ENCODE measurements at regions not wholly inside any gene's neighbourhood (a gene's known extent, or its start where the extent isn't known, plus 50 kb on each side); places are given as distances from the start of the nearest gene placed in this dataset.
A peak's percentile ranks its signal among the peaks of the same experiment; 100 is the strongest.

GRCh38 chr15:36498916-36499315, 80.5 kb upstream of the CDIN1 start:
- H3K4me3 ChIP-seq (replicated peaks; ENCODE audit: low read depth, low read length): no peak overlapping the region
- DNase-seq (ENCODE audit: extremely low read depth, insufficient read length): no peak
- TF ChIP-seq CTCF (IDR thresholded peaks at IDR 0.05; ENCODE audit: insufficient read depth, low read length, poor library complexity, severe bottlenecking): no peak
- no peaks in the 10 kb centered on the region for H3K36me3 ChIP-seq (ENCODE audit: control insufficient read depth, insufficient read depth, low read length)
- H3K27me3 ChIP-seq (replicated peaks; ENCODE audit: control insufficient read depth, insufficient read depth, low read length): no peaks in the 10 kb centered on the region

- no peaks in the 10 kb centered on the region for H3K36me3 ChIP-seq (ENCODE audit: control insufficient read depth, insufficient read depth, low read length)
- DNase-seq (ENCODE audit: extremely low read depth, insufficient read length): no peak
- no peaks in the 10 kb centered on the region for H3K27me3 ChIP-seq (replicated peaks; ENCODE audit: control insufficient read depth, insufficient read depth, low read length)
- H3K4me3 ChIP-seq (replicated peaks; ENCODE audit: low read depth, low read length): no peak overlapping the region
- TF ChIP-seq CTCF (IDR thresholded peaks at IDR 0.05; ENCODE audit: insufficient read depth, low read length, poor library complexity, severe bottlenecking): no peak
Measured at GRCh38 chr15:36499412-36500389, 79.7 kb upstream of the CDIN1 start.

GRCh38 chr15:36501063-36501678, 78.3 kb upstream of the CDIN1 start:
- peak; percentile 95 for TF ChIP-seq CTCF (IDR thresholded peaks at IDR 0.05; ENCODE audit: insufficient read depth, low read length, poor library complexity, severe bottlenecking)
- no peak for DNase-seq (ENCODE audit: extremely low read depth, insufficient read length)
- H3K4me3 ChIP-seq (replicated peaks; ENCODE audit: low read depth, low read length): no peak overlapping the region

GRCh38 chr15:36502509-36502908, 76.9 kb upstream of the CDIN1 start:
- H3K36me3 ChIP-seq (ENCODE audit: control insufficient read depth, insufficient read depth, low read length): no peaks in the 10 kb centered on the region
- H3K4me3 ChIP-seq (replicated peaks; ENCODE audit: low read depth, low read length): no peak overlapping the region
- TF ChIP-seq CTCF (IDR thresholded peaks at IDR 0.05; ENCODE audit: insufficient read depth, low read length, poor library complexity, severe bottlenecking): no peak
- DNase-seq (ENCODE audit: extremely low read depth, insufficient read length): no peak
- no peaks in the 10 kb centered on the region for H3K27me3 ChIP-seq (replicated peaks; ENCODE audit: control insufficient read depth, insufficient read depth, low read length)

More at GRCh38 chr15:36501063-36501678, 78.3 kb upstream of the CDIN1 start:
- no peaks in the 10 kb centered on the region for H3K27me3 ChIP-seq (replicated peaks; ENCODE audit: control insufficient read depth, insufficient read depth, low read length)
- H3K36me3 ChIP-seq (ENCODE audit: control insufficient read depth, insufficient read depth, low read length): no peaks in the 10 kb centered on the region

- no peak for DNase-seq (ENCODE audit: extremely low read depth, insufficient read length)
- Histone ChIP-seq H3K27me3 (replicated peaks; ENCODE audit: control insufficient read depth, insufficient read depth, low read length) (no peaks in the 10 kb centered on the region), H3K36me3 (ENCODE audit: control insufficient read depth, insufficient read depth, low read length) (no peaks in the 10 kb centered on the region), H3K4me3 (replicated peaks; ENCODE audit: low read depth, low read length) (no peak overlapping the region)
- TF ChIP-seq CTCF (IDR thresholded peaks at IDR 0.05; ENCODE audit: insufficient read depth, low read length, poor library complexity, severe bottlenecking): no peak
Measured at GRCh38 chr15:36506733-36507356, 72.6 kb upstream of the CDIN1 start.
